ENCODE measurements at regions not wholly inside any gene's neighbourhood (a gene's known extent, or its start where the extent isn't known, plus 50 kb on each side); places are given as distances from the start of the nearest gene placed in this dataset.

- H3K4me3 Mint-ChIP-seq, result no peak overlapping the region
- H3K9me3 Mint-ChIP-seq, result peaks cover 0 to 13% (median 0%) of the 10 kb centered on the region in 7 donors
- H3K27ac Mint-ChIP-seq, result no peak overlapping the region
- no peak for ATAC-seq (ENCODE audit: low read depth in 2 of 2)
- no peak for DNase-seq
- no peaks in the 10 kb centered on the region for H3K4me1 Mint-ChIP-seq
- H3K36me3 Mint-ChIP-seq, result no peaks in the 10 kb centered on the region
- peaks cover 20 to 25% (median 23%) of the 10 kb centered on the region in 3 donors for H3K27me3 Mint-ChIP-seq
Observed at GRCh38 chr3:150149651-150150051, 179.0 kb upstream of the PFN2 start.

GRCh38 chr3:150148227-150148626 is 177.5 kb upstream of the PFN2 start:
- DNase-seq, result no peak
- Mint-ChIP-seq H3K9me3 (peaks cover 0 to 13% (median 0%) of the 10 kb centered on the region in 7 donors), H3K4me1 (no peaks in the 10 kb centered on the region), H3K27me3 (peaks cover 27 to 30% (median 27%) of the 10 kb centered on the region in 3 donors), H3K27ac (no peak overlapping the region), H3K4me3 (no peak overlapping the region), H3K36me3 (no peaks in the 10 kb centered on the region)
- ATAC-seq (ENCODE audit: low read depth in 2 of 2), result no peak

- DNase-seq (no peak), ATAC-seq (ENCODE audit: low read depth in 2 of 2) (no peak)
- Mint-ChIP-seq H3K4me1 (no peaks in the 10 kb centered on the region), H3K9me3 (peaks cover 0 to 9% (median 0%) of the 10 kb centered on the region in 7 donors), H3K27ac (no peak overlapping the region), H3K4me3 (no peak overlapping the region), H3K36me3 (no peaks in the 10 kb centered on the region), H3K27me3 (peaks cover 24 to 30% (median 25%) of the 10 kb centered on the region in 3 donors)
Observed at GRCh38 chr3:150147776-150148175, 177.1 kb upstream of the PFN2 start.

- DNase-seq (no peak), ATAC-seq (ENCODE audit: low read depth in 2 of 2) (no peak)
- no peak overlapping the region for H3K4me3 Mint-ChIP-seq
- no peaks in the 10 kb centered on the region for H3K4me1 Mint-ChIP-seq
- H3K9me3 Mint-ChIP-seq, result peaks cover 0 to 3% (median 0%) of the 10 kb centered on the region in 7 donors
- H3K27ac Mint-ChIP-seq, result no peak overlapping the region
- no peaks in the 10 kb centered on the region for H3K36me3 Mint-ChIP-seq
- H3K27me3 Mint-ChIP-seq, result peaks cover 19 to 29% (median 22%) of the 10 kb centered on the region in 3 donors
Observed at GRCh38 chr3:150146991-150147761, 176.5 kb upstream of the PFN2 start.

GRCh38 chr3:150145659-150146058 is 175.0 kb upstream of the PFN2 start:
- peaks cover 0 to 2% (median 0%) of the 10 kb centered on the region in 7 donors for H3K9me3 Mint-ChIP-seq
- no peak overlapping the region for H3K27ac Mint-ChIP-seq
- DNase-seq, result no peak
- peaks cover 8 to 15% (median 13%) of the 10 kb centered on the region in 3 donors for H3K27me3 Mint-ChIP-seq
- ATAC-seq (ENCODE audit: low read depth in 2 of 2), result no peak
- no peaks in the 10 kb centered on the region for H3K4me1 Mint-ChIP-seq
- H3K36me3 Mint-ChIP-seq, result no peaks in the 10 kb centered on the region
- H3K4me3 Mint-ChIP-seq, result no peak overlapping the region

- peaks cover 8 to 15% (median 13%) of the 10 kb centered on the region in 3 donors for H3K27me3 Mint-ChIP-seq
- H3K4me3 Mint-ChIP-seq, result no peak overlapping the region
- no peak overlapping the region for H3K27ac Mint-ChIP-seq
- H3K36me3 Mint-ChIP-seq, result no peaks in the 10 kb centered on the region
- ATAC-seq (ENCODE audit: low read depth in 2 of 2) (no peak), DNase-seq (no peak)
- peaks cover 0 to 2% (median 0%) of the 10 kb centered on the region in 7 donors for H3K9me3 Mint-ChIP-seq
- no peaks in the 10 kb centered on the region for H3K4me1 Mint-ChIP-seq
Observed at GRCh38 chr3:150144191-150144708, 173.6 kb upstream of the PFN2 start.

- no peaks in the 10 kb centered on the region for H3K36me3 Mint-ChIP-seq
- peaks cover 8 to 15% (median 9%) of the 10 kb centered on the region in 3 donors for H3K27me3 Mint-ChIP-seq
- no peaks in the 10 kb centered on the region for H3K4me1 Mint-ChIP-seq
- ATAC-seq (ENCODE audit: low read depth in 2 of 2) (no peak), DNase-seq (no peak)
- no peak overlapping the region for H3K27ac Mint-ChIP-seq
- H3K4me3 Mint-ChIP-seq, result no peak overlapping the region
- peaks cover 0 to 2% (median 0%) of the 10 kb centered on the region in 7 donors for H3K9me3 Mint-ChIP-seq
Observed at GRCh38 chr3:150142936-150143335, 172.2 kb upstream of the PFN2 start.

- peaks cover 0 to 2% (median 0%) of the 10 kb centered on the region in 7 donors for H3K9me3 Mint-ChIP-seq
- no peak for DNase-seq
- H3K4me1 Mint-ChIP-seq, result no peaks in the 10 kb centered on the region
- no peaks in the 10 kb centered on the region for H3K36me3 Mint-ChIP-seq
- no peak for ATAC-seq (ENCODE audit: low read depth in 2 of 2)
- H3K27ac Mint-ChIP-seq, result no peak overlapping the region
- no peak overlapping the region for H3K4me3 Mint-ChIP-seq
- peaks cover 10 to 15% (median 13%) of the 10 kb centered on the region in 3 donors for H3K27me3 Mint-ChIP-seq
Observed at GRCh38 chr3:150141790-150142326, 171.2 kb upstream of the PFN2 start.

GRCh38 chr3:150140614-150141321 is 170.1 kb upstream of the PFN2 start:
- H3K4me1 Mint-ChIP-seq, result no peaks in the 10 kb centered on the region
- peaks cover 0 to 2% (median 0%) of the 10 kb centered on the region in 7 donors for H3K9me3 Mint-ChIP-seq
- no peaks in the 10 kb centered on the region for H3K36me3 Mint-ChIP-seq
- DNase-seq (no peak), ATAC-seq (ENCODE audit: low read depth in 2 of 2) (no peak)
- peaks cover 11 to 23% (median 17%) of the 10 kb centered on the region in 3 donors for H3K27me3 Mint-ChIP-seq
- no peak overlapping the region for H3K4me3 Mint-ChIP-seq
- no peak overlapping the region for H3K27ac Mint-ChIP-seq

GRCh38 chr3:150138824-150139223 is 168.1 kb upstream of the PFN2 start:
- no peaks in the 10 kb centered on the region for H3K9me3 Mint-ChIP-seq
- ATAC-seq (ENCODE audit: low read depth in 2 of 2) (no peak), DNase-seq (no peak)
- no peak overlapping the region for H3K4me3 Mint-ChIP-seq
- peaks cover 7 to 15% (median 13%) of the 10 kb centered on the region in 3 donors for H3K27me3 Mint-ChIP-seq
- no peak overlapping the region for H3K27ac Mint-ChIP-seq
- H3K4me1 Mint-ChIP-seq, result no peaks in the 10 kb centered on the region
- H3K36me3 Mint-ChIP-seq, result no peaks in the 10 kb centered on the region

- no peaks in the 10 kb centered on the region for H3K9me3 Mint-ChIP-seq
- no peak overlapping the region for H3K4me3 Mint-ChIP-seq
- ATAC-seq (ENCODE audit: low read depth in 2 of 2) (no peak), DNase-seq (no peak)
- H3K27me3 Mint-ChIP-seq, result peaks cover 7 to 15% (median 13%) of the 10 kb centered on the region in 3 donors
- no peak overlapping the region for H3K27ac Mint-ChIP-seq
- no peaks in the 10 kb centered on the region for H3K36me3 Mint-ChIP-seq
- H3K4me1 Mint-ChIP-seq, result peaks cover 0 to 8% (median 6%) of the 10 kb centered on the region in 3 donors
Observed at GRCh38 chr3:150136242-150136641, 165.5 kb upstream of the PFN2 start.

GRCh38 chr3:150135287-150135721 is 164.6 kb upstream of the PFN2 start:
- no peak for ATAC-seq (ENCODE audit: low read depth in 2 of 2)
- Mint-ChIP-seq H3K4me1 (peaks cover 0 to 8% (median 6%) of the 10 kb centered on the region in 3 donors), H3K9me3 (no peaks in the 10 kb centered on the region), H3K4me3 (no peak overlapping the region), H3K27ac (no peak overlapping the region), H3K27me3 (peaks cover 7 to 15% (median 14%) of the 10 kb centered on the region in 3 donors), H3K36me3 (no peaks in the 10 kb centered on the region)
- DNase-seq, result no peak

GRCh38 chr3:150133293-150133692 is 162.6 kb upstream of the PFN2 start:
- ATAC-seq (ENCODE audit: low read depth in 2 of 2) (no peak), DNase-seq (no peak)
- Mint-ChIP-seq H3K27me3 (peaks cover 13 to 20% (median 15%) of the 10 kb centered on the region in 3 donors), H3K9me3 (no peaks in the 10 kb centered on the region), H3K4me3 (no peak overlapping the region), H3K4me1 (peaks cover 0 to 8% (median 6%) of the 10 kb centered on the region in 3 donors), H3K36me3 (no peaks in the 10 kb centered on the region), H3K27ac (no peak overlapping the region)

Measured in naive B cell (primary cell).